Activated CD8-positive, alpha-beta memory T cell treated with anti-CD3 and anti-CD28 coated beads, Interleukin-2, amount 50 U/mL, for 1 hour (primary cell): ENCODE measurements at regions not wholly inside any gene's neighbourhood (a gene's known extent, or its start where the extent isn't known, plus 50 kb on each side); places are given as distances from the start of the nearest gene placed in this dataset.

ENCODE experiments used
- DNase-seq: peaks from one replicate; pipeline ENCODE4 v3.0.0-alpha.2; 2020; ENCODE audit errors: extremely low read depth

- no peak for DNase-seq
Measured at GRCh38 chr17:77321649-77322513, 181.1 kb downstream of the SEC14L1 start.

GRCh38 chr17:77322514-77323412 lies 182.0 kb downstream of the SEC14L1 start:
- no peak for DNase-seq

GRCh38 chr17:77323413-77324171 lies 182.8 kb downstream of the SEC14L1 start:
- DNase-seq: no peak

- DNase-seq: no peak
Measured at GRCh38 chr17:77324227-77324626, 183.5 kb downstream of the SEC14L1 start.

- DNase-seq: no peak
Measured at GRCh38 chr17:77325577-77326075, 184.9 kb downstream of the SEC14L1 start.

- no peak for DNase-seq
Measured at GRCh38 chr17:77326076-77326591, 185.4 kb downstream of the SEC14L1 start.

- DNase-seq: no peak
Measured at GRCh38 chr17:77326636-77327035, 185.9 kb downstream of the SEC14L1 start.

GRCh38 chr17:77327181-77327565 lies 186.4 kb downstream of the SEC14L1 start:
- no peak for DNase-seq

GRCh38 chr17:77327566-77328464 lies 187.0 kb downstream of the SEC14L1 start:
- DNase-seq: no peak

- DNase-seq: no peak
Measured at GRCh38 chr17:77328823-77329740, 188.3 kb downstream of the SEC14L1 start.

GRCh38 chr17:77329741-77330531 lies 189.2 kb downstream of the SEC14L1 start:
- no peak for DNase-seq

- DNase-seq: no peak
Measured at GRCh38 chr17:77330602-77331081, 189.9 kb downstream of the SEC14L1 start.

GRCh38 chr17:77331301-77331864 lies 190.6 kb downstream of the SEC14L1 start:
- DNase-seq: peak; percentile 93

GRCh38 chr17:77332034-77332971 lies 191.5 kb downstream of the SEC14L1 start:
- peak; percentile 24 for DNase-seq

- DNase-seq: no peak
Measured at GRCh38 chr17:77332981-77333685, 192.4 kb downstream of the SEC14L1 start.

- no peak for DNase-seq
Measured at GRCh38 chr17:77337150-77337549, 196.4 kb downstream of the SEC14L1 start.
